HG03060 (cell line): ENCODE measurements at regions not wholly inside any gene's neighbourhood (a gene's known extent, or its start where the extent isn't known, plus 50 kb on each side); places are given as distances from the start of the nearest gene placed in this dataset.

Experiments
- ATAC-seq: cut with Tn5 transposase; IDR thresholded peaks from one replicate; pipeline ENCODE4 v1.9.1; 2021; ENCODE audit warnings: low read depth, moderate number of reproducible peaks; ENCODE audit not compliant: unreplicated experiment

- ATAC-seq = no peak
These were observed 198.1 kb downstream of the SEC23A start for GRCh38 chr14:38904959-38905358.

GRCh38 chr14:38901791-38902190, 201.2 kb downstream of the SEC23A start:
- no peak for ATAC-seq

GRCh38 chr14:38900887-38901286, 202.1 kb downstream of the SEC23A start:
- ATAC-seq = no peak

- no peak for ATAC-seq
These were observed 215.3 kb downstream of the SEC23A start for GRCh38 chr14:38887696-38888095.

GRCh38 chr14:38884109-38884508, 218.9 kb downstream of the SEC23A start:
- ATAC-seq = no peak

- ATAC-seq = no peak
These were observed 219.9 kb downstream of the SEC23A start for GRCh38 chr14:38883127-38883526.

GRCh38 chr14:38882533-38882932, 220.5 kb downstream of the SEC23A start:
- no peak for ATAC-seq

GRCh38 chr14:38880643-38881524, 222.2 kb downstream of the SEC23A start:
- ATAC-seq = no peak

- ATAC-seq = no peak
These were observed 225.2 kb downstream of the SEC23A start for GRCh38 chr14:38877744-38878388.

- no peak for ATAC-seq
These were observed 228.3 kb downstream of the SEC23A start for GRCh38 chr14:38874721-38875120.

GRCh38 chr14:38873941-38874612, 229.0 kb downstream of the SEC23A start:
- no peak for ATAC-seq

- no peak for ATAC-seq
These were observed 232.7 kb downstream of the SEC23A start for GRCh38 chr14:38870296-38870836.

GRCh38 chr14:38868399-38869290, 234.4 kb downstream of the SEC23A start:
- no peak for ATAC-seq

- ATAC-seq = peak; percentile 62
These were observed 235.4 kb downstream of the SEC23A start for GRCh38 chr14:38867561-38868150.

GRCh38 chr14:38866461-38866860, 236.6 kb downstream of the SEC23A start:
- no peak for ATAC-seq

GRCh38 chr14:38862366-38862765, 240.7 kb downstream of the SEC23A start:
- no peak for ATAC-seq

- no peak for ATAC-seq
These were observed 242.5 kb downstream of the SEC23A start for GRCh38 chr14:38860530-38860929.

- ATAC-seq = no peak
These were observed 246.2 kb downstream of the SEC23A start for GRCh38 chr14:38856798-38857197.

- no peak for ATAC-seq
These were observed 247.5 kb downstream of the SEC23A start for GRCh38 chr14:38855513-38855912.

- no peak for ATAC-seq
These were observed 251.9 kb downstream of the SEC23A start for GRCh38 chr14:38851111-38851510.
